Fibroblast of pulmonary artery (primary cell): ENCODE measurements at regions not wholly inside any gene's neighbourhood (a gene's known extent, or its start where the extent isn't known, plus 50 kb on each side); places are given as distances from the start of the nearest gene placed in this dataset.

ENCODE experiments used
- DNase-seq: peaks from one replicate; pipeline ENCODE4 v3.0.0-alpha.2; 2010; ENCODE audit warnings: low read depth
- H3K4me3 ChIP-seq: replicated peaks from 2 replicates; pipeline ENCODE4 v1.5.1; 2011; ENCODE audit warnings: low read depth, mild to moderate bottlenecking, control low read depth, low read length, moderate library complexity
- CTCF ChIP-seq: IDR thresholded peaks from 2 replicates; pipeline ENCODE4 v1.5.1; 2011; ENCODE audit warnings: mild to moderate bottlenecking, control low read depth, low read length, inconsistent platforms; ENCODE audit errors: missing control alignments

GRCh38 chr2:193824474-193824873 lies 1629.7 kb upstream of the TMEFF2 start:
- H3K4me3 ChIP-seq, result no peak overlapping the region
- peak; percentile 91 for DNase-seq
- no peak for TF ChIP-seq CTCF

- H3K4me3 ChIP-seq, result no peak overlapping the region
- DNase-seq, result no peak
- no peak for TF ChIP-seq CTCF
Observed at GRCh38 chr2:193818801-193819499, 1624.2 kb upstream of the TMEFF2 start.

- H3K4me3 ChIP-seq, result no peak overlapping the region
- no peak for TF ChIP-seq CTCF
- no peak for DNase-seq
Observed at GRCh38 chr2:193816008-193816407, 1621.3 kb upstream of the TMEFF2 start.

- peak overlapping the region; percentile 10 for H3K4me3 ChIP-seq
- DNase-seq, result peak; percentile 40
- no peak for TF ChIP-seq CTCF
Observed at GRCh38 chr2:193810533-193810932, 1615.8 kb upstream of the TMEFF2 start.

GRCh38 chr2:193808877-193809276 lies 1614.1 kb upstream of the TMEFF2 start:
- no peak for DNase-seq
- H3K4me3 ChIP-seq, result no peak overlapping the region
- no peak for TF ChIP-seq CTCF

GRCh38 chr2:193806088-193806774 lies 1611.5 kb upstream of the TMEFF2 start:
- peak; percentile 49 for DNase-seq
- H3K4me3 ChIP-seq, result no peak overlapping the region
- no peak for TF ChIP-seq CTCF
